Osteoblast (primary cell): ENCODE measurements at regions not wholly inside any gene's neighbourhood (a gene's known extent, or its start where the extent isn't known, plus 50 kb on each side); places are given as distances from the start of the nearest gene placed in this dataset. TPM values are rescaled to one million over a fixed set of nuclear protein-coding genes. Genes with fewer than 3 reads are reported as not detected.

Experiments
- DNase-seq: peaks from one replicate; pipeline ENCODE4 v3.0.0; 2011; ENCODE audit warnings: low spot score, mixed read lengths; ENCODE audit not compliant: insufficient read length; ENCODE audit errors: missing footprints
- H2AFZ ChIP-seq: 2 replicates; pipeline ENCODE4 v1.6.0; 2011; ENCODE audit warnings: mild to moderate bottlenecking, low read length
- H3K27ac ChIP-seq: 2 replicates; pipeline ENCODE4 v1.5.1; 2011; ENCODE audit warnings: mild to moderate bottlenecking, low read depth, low read length, moderate library complexity
- H3K27me3 ChIP-seq: 2 replicates; pipeline ENCODE4 v1.6.0; 2012; ENCODE audit warnings: mild to moderate bottlenecking, control low read depth, inconsistent platforms, low read length, moderate library complexity; ENCODE audit not compliant: insufficient read depth
- H3K36me3 ChIP-seq: 2 replicates; pipeline ENCODE4 v1.5.1; 2011; ENCODE audit warnings: mild to moderate bottlenecking, low read length, control low read depth, moderate library complexity; ENCODE audit not compliant: insufficient read depth
- H3K4me1 ChIP-seq: 2 replicates; pipeline ENCODE4 v1.5.1; 2011; ENCODE audit warnings: mild to moderate bottlenecking, low read length, control low read depth, moderate library complexity; ENCODE audit not compliant: insufficient read depth
- H3K4me2 ChIP-seq: 2 replicates; pipeline ENCODE4 v1.6.0; 2011; ENCODE audit warnings: mild to moderate bottlenecking, low read length; ENCODE audit not compliant: insufficient read depth
- H3K4me3 ChIP-seq: fragments of 200-600 bp; sonication (generic); 3 replicates; pipeline ENCODE4 v1.5.1; 2012; ENCODE audit warnings: mild to moderate bottlenecking, low read length, inconsistent platforms; ENCODE audit not compliant: insufficient read depth
- H3K79me2 ChIP-seq: 2 replicates; pipeline ENCODE4 v1.6.0; 2012; ENCODE audit warnings: mild to moderate bottlenecking, low read length, control low read depth, inconsistent platforms; ENCODE audit not compliant: insufficient read depth
- H3K9me3 ChIP-seq: 2 replicates; pipeline ENCODE4 v1.5.1; 2011; ENCODE audit warnings: low read depth, low read length, control low read depth
- H4K20me1 ChIP-seq: 2 replicates; pipeline ENCODE4 v1.6.0; 2012; ENCODE audit warnings: mild to moderate bottlenecking, low read length, control low read depth; ENCODE audit not compliant: insufficient read depth
- CTCF ChIP-seq: IDR thresholded peaks from 2 replicates; pipeline ENCODE4 v1.5.1; 2011; ENCODE audit warnings: mild to moderate bottlenecking, low read depth, low read length, moderate library complexity; ENCODE audit errors: extremely low read depth
- small RNA-seq: library from RNA; depleted of rRNA; stranded (forward); fragments of <200 nt; gene quantifications from one replicate; pipeline ENCODE3, GENCODE V24; 2012

GRCh38 chr19:57063070-57063469 is 56.7 kb upstream of the USP29 start:
- H3K36me3 ChIP-seq, result no peaks in the 10 kb centered on the region
- no peaks in the 10 kb centered on the region for H3K79me2 ChIP-seq
- DNase-seq, result no peak
- H3K4me3 ChIP-seq, result no peak overlapping the region
- H3K27ac ChIP-seq, result no peak overlapping the region
- H2AFZ ChIP-seq, result no peak overlapping the region
- H3K4me2 ChIP-seq, result no peak overlapping the region
- no peaks in the 10 kb centered on the region for H3K9me3 ChIP-seq
- H3K27me3 ChIP-seq, result no peaks in the 10 kb centered on the region
- H3K4me1 ChIP-seq, result no peaks in the 10 kb centered on the region
- no peaks in the 10 kb centered on the region for H4K20me1 ChIP-seq
- no peak for TF ChIP-seq CTCF

- H3K79me2 ChIP-seq, result no peaks in the 10 kb centered on the region
Measured at GRCh38 chr19:57067440-57067839, 52.3 kb upstream of the USP29 start.

GRCh38 chr19:57068311-57068710 is 51.5 kb upstream of the USP29 start:
- H3K27me3 ChIP-seq, result no peaks in the 10 kb centered on the region
- H3K79me2 ChIP-seq, result no peaks in the 10 kb centered on the region
- no peaks in the 10 kb centered on the region for H3K9me3 ChIP-seq
- H3K4me1 ChIP-seq, result no peaks in the 10 kb centered on the region
- H4K20me1 ChIP-seq, result no peaks in the 10 kb centered on the region
- no peak overlapping the region for H3K4me2 ChIP-seq
- no peak for TF ChIP-seq CTCF
- H3K4me3 ChIP-seq, result no peak overlapping the region
- H3K36me3 ChIP-seq, result no peaks in the 10 kb centered on the region
- no peak overlapping the region for H2AFZ ChIP-seq
- no peak for DNase-seq
- no peak overlapping the region for H3K27ac ChIP-seq

More at GRCh38 chr19:57067440-57067839, 52.3 kb upstream of the USP29 start:
- H4K20me1 ChIP-seq, result no peaks in the 10 kb centered on the region
- no peak overlapping the region for H3K4me2 ChIP-seq
- no peaks in the 10 kb centered on the region for H3K27me3 ChIP-seq
- H3K9me3 ChIP-seq, result no peaks in the 10 kb centered on the region
- no peak overlapping the region for H3K27ac ChIP-seq
- no peak overlapping the region for H2AFZ ChIP-seq
- H3K36me3 ChIP-seq, result no peaks in the 10 kb centered on the region
- no peak for DNase-seq
- H3K4me1 ChIP-seq, result no peaks in the 10 kb centered on the region
- TF ChIP-seq CTCF, result no peak
- no peak overlapping the region for H3K4me3 ChIP-seq

GRCh38 chr19:57068921-57069697 is 50.7 kb upstream of the USP29 start:
- TF ChIP-seq CTCF, result no peak
- Histone ChIP-seq H4K20me1 (no peaks in the 10 kb centered on the region), H3K4me2 (no peak overlapping the region), H3K27me3 (no peaks in the 10 kb centered on the region), H3K9me3 (no peaks in the 10 kb centered on the region), H2AFZ (no peak overlapping the region), H3K36me3 (no peaks in the 10 kb centered on the region), H3K79me2 (no peaks in the 10 kb centered on the region), H3K4me1 (no peaks in the 10 kb centered on the region), H3K4me3 (no peak overlapping the region), H3K27ac (no peak overlapping the region)
- DNase-seq, result no peak

Small RNAs in the stretch of these regions (small RNA-seq; reads per million reads assigned to genes)
- not detected for gene AC044792.1
